Endodermal cell (in vitro differentiated cells): ENCODE measurements at regions not wholly inside any gene's neighbourhood (a gene's known extent, or its start where the extent isn't known, plus 50 kb on each side); places are given as distances from the start of the nearest gene placed in this dataset.
A peak's percentile ranks its signal among the peaks of the same experiment; 100 is the strongest.
"Not testable (repeated sequence)": the region's sequence is repeated elsewhere in the genome, so short reads cannot be mapped to it uniquely, and the experiment has no call there.

ENCODE experiments used
- DNase-seq: peaks from one replicate; pipeline ENCODE4 v3.0.0-alpha.2; 2017
- H3K27ac ChIP-seq: 2 replicates; pipeline ENCODE4 v1.5.1; 2013; ENCODE audit warnings: mild to moderate bottlenecking, low read depth, low read length, moderate library complexity
- H3K27me3 ChIP-seq: 2 replicates; pipeline ENCODE4 v1.6.1; 2013; ENCODE audit warnings: mild to moderate bottlenecking, low read length, moderate library complexity; ENCODE audit not compliant: insufficient read depth, control insufficient read depth, poor library complexity, severe bottlenecking
- H3K36me3 ChIP-seq: 2 replicates; pipeline ENCODE4 v1.7.0; 2013; ENCODE audit warnings: mild to moderate bottlenecking, low read length, moderate library complexity; ENCODE audit not compliant: control insufficient read depth, insufficient read depth
- H3K4me1 ChIP-seq: one replicate; pipeline ENCODE4 v1.7.0; 2013; ENCODE audit warnings: low read length; ENCODE audit not compliant: control insufficient read depth, insufficient read depth
- H3K4me3 ChIP-seq: 2 replicates; pipeline ENCODE4 v1.5.1; 2013; ENCODE audit warnings: mild to moderate bottlenecking, low read length, moderate library complexity
- H3K9ac ChIP-seq: 2 replicates; pipeline ENCODE4 v1.6.1; 2013; ENCODE audit warnings: mild to moderate bottlenecking, low read length, moderate library complexity; ENCODE audit not compliant: poor library complexity, severe bottlenecking; ENCODE audit errors: extremely low read depth
- H3K9me3 ChIP-seq: 2 replicates; pipeline ENCODE4 v1.6.1; 2013; ENCODE audit warnings: mild to moderate bottlenecking, low read length, moderate library complexity; ENCODE audit not compliant: control insufficient read depth
- H3K27ac Mint-ChIP-seq: 2 replicates; pipeline ENCODE4 v1.8.0; 2020; ENCODE audit warnings: mixed read lengths
- H3K27me3 Mint-ChIP-seq: 2 replicates; pipeline ENCODE4 v1.8.0; 2021; ENCODE audit warnings: mild to moderate bottlenecking, mixed read lengths; ENCODE audit not compliant: insufficient read depth
- H3K36me3 Mint-ChIP-seq: 2 replicates; pipeline ENCODE4 v1.8.0; 2020; ENCODE audit warnings: low read depth, mixed read lengths
- H3K4me1 Mint-ChIP-seq: 2 replicates; pipeline ENCODE4 v1.8.0; 2020; ENCODE audit warnings: mixed read lengths
- H3K4me3 Mint-ChIP-seq: 2 replicates; pipeline ENCODE4 v1.8.0; 2020; ENCODE audit warnings: mild to moderate bottlenecking, moderate library complexity, mixed read lengths
- H3K9me3 Mint-ChIP-seq: 2 replicates; pipeline ENCODE4 v1.8.0; 2020; ENCODE audit warnings: mild to moderate bottlenecking, mixed read lengths
- CTCF ChIP-seq: fragments of 200-600 bp; sonication (generic); conservative IDR thresholded peaks from 2 replicates; pipeline ENCODE4 v1.5.0; 2021; ENCODE audit warnings: antibody characterized with exemption, mild to moderate bottlenecking
- WGBS, 2 experiments: methylation state at CpG; one replicate each; pipeline versions ENCODE4 v1.1.5 to v1.1.7; 2013; ENCODE audit warnings: missing lambda C conversion rate in 2 of 2, mixed read lengths in 1 of 2; ENCODE audit not compliant: insufficient coverage in 1 of 2, insufficient read length in 1 of 2; 5-methylcytosine and 5-hydroxymethylcytosine counted together

GRCh38 chr3:101119535-101119934 is 126.3 kb upstream of the ABI3BP start:
- Histone ChIP-seq H3K36me3 (no peaks in the 10 kb centered on the region), H3K4me3 (no peak overlapping the region), H3K4me1 (peaks cover 10% of the 10 kb centered on the region), H3K27me3 (peaks cover 9% of the 10 kb centered on the region), H3K27ac (no peak overlapping the region), H3K9ac (no peak overlapping the region), H3K9me3 (no peaks in the 10 kb centered on the region)
- peaks cover 5% of the 10 kb centered on the region for H3K27me3 Mint-ChIP-seq
- H3K36me3 Mint-ChIP-seq, result no peaks in the 10 kb centered on the region
- DNase-seq, result no peak
- 92 to 100% methylated on average over 1 to 3 of the region's 3 CpGs for WGBS, 2 experiments
- no peak overlapping the region for H3K4me3 Mint-ChIP-seq
- no peak for TF ChIP-seq CTCF
- no peaks in the 10 kb centered on the region for H3K4me1 Mint-ChIP-seq
- no peaks in the 10 kb centered on the region for H3K9me3 Mint-ChIP-seq
- H3K27ac Mint-ChIP-seq, result no peak overlapping the region

- no peak for TF ChIP-seq CTCF
- no peaks in the 10 kb centered on the region for H3K9me3 ChIP-seq
- H3K9me3 Mint-ChIP-seq, result no peaks in the 10 kb centered on the region
- no peaks in the 10 kb centered on the region for H3K4me1 Mint-ChIP-seq
- DNase-seq, result no peak
- peaks cover 9% of the 10 kb centered on the region for H3K27me3 ChIP-seq
- no peaks in the 10 kb centered on the region for H3K36me3 ChIP-seq
- no peak overlapping the region for H3K9ac ChIP-seq
- no peak overlapping the region for H3K27ac ChIP-seq
- peak overlapping the region; percentile 62 for H3K4me3 ChIP-seq
- peaks cover 10% of the 10 kb centered on the region for H3K4me1 ChIP-seq
- WGBS, 2 experiments, result 89 to 96% methylated on average over 2 of the region's 2 CpGs
- H3K27ac Mint-ChIP-seq, result no peak overlapping the region
- H3K36me3 Mint-ChIP-seq, result no peaks in the 10 kb centered on the region
- no peak overlapping the region for H3K4me3 Mint-ChIP-seq
- H3K27me3 Mint-ChIP-seq, result peaks cover 5% of the 10 kb centered on the region
Observed at GRCh38 chr3:101117980-101118379, 124.8 kb upstream of the ABI3BP start.

GRCh38 chr3:101117465-101117864 is 124.2 kb upstream of the ABI3BP start:
- Histone ChIP-seq H3K27me3 (peaks cover 9% of the 10 kb centered on the region), H3K4me1 (peaks cover 10% of the 10 kb centered on the region), H3K9ac (no peak overlapping the region), H3K36me3 (no peaks in the 10 kb centered on the region), H3K27ac (no peak overlapping the region), H3K4me3 (no peak overlapping the region), H3K9me3 (no peaks in the 10 kb centered on the region)
- no peak overlapping the region for H3K4me3 Mint-ChIP-seq
- H3K4me1 Mint-ChIP-seq, result no peaks in the 10 kb centered on the region
- no peak overlapping the region for H3K27ac Mint-ChIP-seq
- WGBS, 2 experiments, result 91 to 94% methylated on average over 2 to 3 of the region's 3 CpGs
- no peak for TF ChIP-seq CTCF
- H3K9me3 Mint-ChIP-seq, result no peaks in the 10 kb centered on the region
- peaks cover 5% of the 10 kb centered on the region for H3K27me3 Mint-ChIP-seq
- no peak for DNase-seq
- no peaks in the 10 kb centered on the region for H3K36me3 Mint-ChIP-seq

- H3K27ac ChIP-seq, H3K36me3 ChIP-seq, H3K4me3 Mint-ChIP-seq, H3K4me1 ChIP-seq, H3K36me3 Mint-ChIP-seq, H3K27ac Mint-ChIP-seq, DNase-seq, H3K4me1 Mint-ChIP-seq, H3K4me3 ChIP-seq, H3K27me3 ChIP-seq, H3K9me3 ChIP-seq, H3K27me3 Mint-ChIP-seq, H3K9ac ChIP-seq: not testable (repeated sequence)
- H3K9me3 Mint-ChIP-seq, result peaks cover 46% of the 10 kb centered on the region
- WGBS, 2 experiments, result 40 to 100% methylated on average over 1 of the region's 3 CpGs
Observed at GRCh38 chr3:101110295-101110694, 117.1 kb upstream of the ABI3BP start.
